Endothelial cell of umbilical vein (primary cell): ENCODE measurements at regions not wholly inside any gene's neighbourhood (a gene's known extent, or its start where the extent isn't known, plus 50 kb on each side); places are given as distances from the start of the nearest gene placed in this dataset.

Experiments used
- CTCF ChIP-seq, 2 donors: IDR thresholded peaks; 1 replicate in 1 of 2; 2 replicates in 1 of 2; pipeline ENCODE4 v1.5.1; 2011; ENCODE audit warnings: low read length in 2 of 2, mild to moderate bottlenecking in 2 of 2, moderate library complexity in 2 of 2, control low read depth in 1 of 2, inconsistent platforms in 1 of 2, low read depth in 1 of 2; ENCODE audit not compliant: insufficient read depth in 1 of 2; ENCODE audit errors: extremely low read depth in 1 of 2
- EZH2 ChIP-seq: IDR thresholded peaks from 2 replicates; pipeline ENCODE4 v1.6.1; 2012; ENCODE audit warnings: borderline replicate concordance, low read depth, mild to moderate bottlenecking, moderate library complexity, low read length, inconsistent platforms; ENCODE audit not compliant: severe bottlenecking
- JUN ChIP-seq: IDR thresholded peaks from 2 replicates; pipeline ENCODE4 v1.6.1; 2011; ENCODE audit warnings: borderline replicate concordance, low read depth; ENCODE audit not compliant: insufficient read length, insufficient read depth
- POLR2A ChIP-seq: IDR thresholded peaks from 2 replicates; pipeline ENCODE4 v1.6.1; 2012; ENCODE audit warnings: low read depth, mild to moderate bottlenecking, control low read depth, low read length
- POLR2AphosphoS5 ChIP-seq: IDR thresholded peaks from 2 replicates; pipeline ENCODE4 v1.6.1; 2012; ENCODE audit warnings: low read depth, mild to moderate bottlenecking, control low read depth, low read length, moderate library complexity; ENCODE audit not compliant: insufficient read depth
- TF ChIP-seq, protein P1 (sequence below): IDR thresholded peaks from 2 replicates; pipeline ENCODE4 v1.6.1; 2011; ENCODE audit not compliant: insufficient read depth, insufficient read length

DNA sequence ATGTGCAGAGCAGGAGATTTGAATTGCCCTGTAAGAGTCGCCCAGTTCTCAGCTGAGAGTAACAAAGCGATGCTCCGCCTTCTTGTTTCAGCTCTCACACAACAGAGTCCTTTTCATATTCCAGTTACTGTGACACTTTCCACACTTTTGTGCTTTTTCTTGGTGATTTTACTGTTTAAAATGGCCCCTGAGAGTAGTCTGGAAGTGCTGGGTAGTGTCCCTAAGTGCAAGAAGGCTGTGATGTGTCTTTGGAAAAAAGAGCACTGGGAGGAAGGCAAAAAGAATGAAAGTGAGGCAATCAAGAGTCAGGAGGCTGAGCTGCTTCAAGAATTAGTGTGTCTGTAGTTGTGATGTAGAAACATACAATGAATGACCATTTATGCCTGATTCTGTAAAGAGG is 201.2 kb upstream of the SEMA3E start:
- TF ChIP-seq POLR2AphosphoS5 (no peak), POLR2A (no peak), CTCF (IDR thresholded peaks at IDR 0.05; ENCODE audit: extremely low read depth in 1 of 2, insufficient read depth in 1 of 2, low read depth in 1 of 2, low read length in 2 of 2) (no peak), EZH2 (no peak), JUN (no peak)
- TF ChIP-seq, protein P1, sequence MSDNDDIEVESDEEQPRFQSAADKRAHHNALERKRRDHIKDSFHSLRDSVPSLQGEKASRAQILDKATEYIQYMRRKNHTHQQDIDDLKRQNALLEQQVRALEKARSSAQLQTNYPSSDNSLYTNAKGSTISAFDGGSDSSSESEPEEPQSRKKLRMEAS = no peak
